GM23338 (cell line): ENCODE measurements at regions not wholly inside any gene's neighbourhood (a gene's known extent, or its start where the extent isn't known, plus 50 kb on each side); places are given as distances from the start of the nearest gene placed in this dataset.

Experiments used
- EZH2 ChIP-seq: fragments of 200-600 bp; sonication (generic); IDR thresholded peaks from one replicate; pipeline ENCODE4 v1.8.0; 2017; ENCODE audit warnings: antibody characterized with exemption, mild to moderate bottlenecking, low read depth; ENCODE audit not compliant: unreplicated experiment
- EZH2phosphoT487 ChIP-seq: fragments of 200-600 bp; sonication (generic); IDR thresholded peaks from one replicate; pipeline ENCODE4 v1.8.1; 2018; ENCODE audit warnings: antibody characterized with exemption; ENCODE audit not compliant: unreplicated experiment
- JUNB ChIP-seq: IDR thresholded peaks from one replicate; pipeline ENCODE4 v1.6.1; 2016; ENCODE audit warnings: antibody characterized with exemption; ENCODE audit not compliant: unreplicated experiment
- NANOG ChIP-seq: IDR thresholded peaks from 2 replicates; pipeline ENCODE4 v1.6.1; 2016; ENCODE audit warnings: antibody characterized with exemption, borderline replicate concordance
- POLR2AphosphoS5 ChIP-seq: IDR thresholded peaks from 2 replicates; pipeline ENCODE4 v1.6.1; 2016; ENCODE audit warnings: antibody characterized with exemption, low read depth
- STAT1 ChIP-seq: IDR thresholded peaks from one replicate; pipeline ENCODE4 v1.6.1; 2016; ENCODE audit warnings: antibody characterized with exemption; ENCODE audit not compliant: unreplicated experiment
- ZNF114 ChIP-seq: fragments of 250-450 bp; sonication (Bioruptor Pico); IDR thresholded peaks from 2 replicates; pipeline ENCODE4 v1.5.0; 2020; ENCODE audit warnings: mild to moderate bottlenecking, moderate library complexity
- ZNF331 ChIP-seq: fragments of 250-450 bp; sonication (Bioruptor Pico); IDR thresholded peaks from 2 replicates; pipeline ENCODE4 v1.5.0; 2020; ENCODE audit warnings: low read depth, mild to moderate bottlenecking, moderate library complexity
- TF ChIP-seq, protein P1 (sequence below), 2 experiments: fragments of 200-600 bp in 1 of 2; sonication (generic) in 1 of 2; conservative IDR thresholded peaks; 2 replicates each; pipeline versions ENCODE4 v1.5.1 to v1.6.1; 2016 to 2017; ENCODE audit warnings: antibody characterized with exemption in 2 of 2, low read depth in 2 of 2, mild to moderate bottlenecking in 2 of 2, moderate library complexity in 1 of 2
- TF ChIP-seq, protein P2 (sequence below): IDR thresholded peaks from one replicate; pipeline ENCODE4 v1.6.1; 2018; ENCODE audit warnings: antibody characterized with exemption; ENCODE audit not compliant: unreplicated experiment

DNA sequence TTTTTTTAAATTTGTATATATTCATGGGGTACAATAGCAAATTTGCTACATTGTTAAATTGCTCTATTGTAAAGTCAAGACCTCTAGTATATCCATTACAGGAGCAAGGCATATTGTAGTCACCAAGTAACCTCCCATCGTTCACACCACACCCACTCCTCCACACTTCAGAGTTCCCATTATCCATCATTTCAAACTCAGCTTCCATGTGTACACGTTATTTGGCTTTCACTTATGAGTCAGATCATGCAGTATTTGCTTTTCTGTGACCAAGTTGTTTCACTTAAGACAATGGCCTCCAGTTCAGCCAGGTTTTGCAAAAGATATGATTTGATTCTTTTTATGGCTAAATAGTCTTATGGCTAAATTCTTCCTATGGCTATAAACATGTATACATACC is 2614.2 kb downstream of the PCDH7 start:
- TF ChIP-seq, protein P1, sequence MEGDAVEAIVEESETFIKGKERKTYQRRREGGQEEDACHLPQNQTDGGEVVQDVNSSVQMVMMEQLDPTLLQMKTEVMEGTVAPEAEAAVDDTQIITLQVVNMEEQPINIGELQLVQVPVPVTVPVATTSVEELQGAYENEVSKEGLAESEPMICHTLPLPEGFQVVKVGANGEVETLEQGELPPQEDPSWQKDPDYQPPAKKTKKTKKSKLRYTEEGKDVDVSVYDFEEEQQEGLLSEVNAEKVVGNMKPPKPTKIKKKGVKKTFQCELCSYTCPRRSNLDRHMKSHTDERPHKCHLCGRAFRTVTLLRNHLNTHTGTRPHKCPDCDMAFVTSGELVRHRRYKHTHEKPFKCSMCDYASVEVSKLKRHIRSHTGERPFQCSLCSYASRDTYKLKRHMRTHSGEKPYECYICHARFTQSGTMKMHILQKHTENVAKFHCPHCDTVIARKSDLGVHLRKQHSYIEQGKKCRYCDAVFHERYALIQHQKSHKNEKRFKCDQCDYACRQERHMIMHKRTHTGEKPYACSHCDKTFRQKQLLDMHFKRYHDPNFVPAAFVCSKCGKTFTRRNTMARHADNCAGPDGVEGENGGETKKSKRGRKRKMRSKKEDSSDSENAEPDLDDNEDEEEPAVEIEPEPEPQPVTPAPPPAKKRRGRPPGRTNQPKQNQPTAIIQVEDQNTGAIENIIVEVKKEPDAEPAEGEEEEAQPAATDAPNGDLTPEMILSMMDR (conservative IDR thresholded peaks at IDR 0.05; ENCODE audit: low read depth in 2 of 2), result no peak
- TF ChIP-seq EZH2phosphoT487 (no peak), NANOG (no peak), POLR2AphosphoS5 (no peak), STAT1 (no peak), EZH2 (no peak), JUNB (no peak), ZNF114 (CRISPR knock-in tag) (no peak), ZNF331 (CRISPR knock-in tag) (no peak)
- TF ChIP-seq, protein P2, sequence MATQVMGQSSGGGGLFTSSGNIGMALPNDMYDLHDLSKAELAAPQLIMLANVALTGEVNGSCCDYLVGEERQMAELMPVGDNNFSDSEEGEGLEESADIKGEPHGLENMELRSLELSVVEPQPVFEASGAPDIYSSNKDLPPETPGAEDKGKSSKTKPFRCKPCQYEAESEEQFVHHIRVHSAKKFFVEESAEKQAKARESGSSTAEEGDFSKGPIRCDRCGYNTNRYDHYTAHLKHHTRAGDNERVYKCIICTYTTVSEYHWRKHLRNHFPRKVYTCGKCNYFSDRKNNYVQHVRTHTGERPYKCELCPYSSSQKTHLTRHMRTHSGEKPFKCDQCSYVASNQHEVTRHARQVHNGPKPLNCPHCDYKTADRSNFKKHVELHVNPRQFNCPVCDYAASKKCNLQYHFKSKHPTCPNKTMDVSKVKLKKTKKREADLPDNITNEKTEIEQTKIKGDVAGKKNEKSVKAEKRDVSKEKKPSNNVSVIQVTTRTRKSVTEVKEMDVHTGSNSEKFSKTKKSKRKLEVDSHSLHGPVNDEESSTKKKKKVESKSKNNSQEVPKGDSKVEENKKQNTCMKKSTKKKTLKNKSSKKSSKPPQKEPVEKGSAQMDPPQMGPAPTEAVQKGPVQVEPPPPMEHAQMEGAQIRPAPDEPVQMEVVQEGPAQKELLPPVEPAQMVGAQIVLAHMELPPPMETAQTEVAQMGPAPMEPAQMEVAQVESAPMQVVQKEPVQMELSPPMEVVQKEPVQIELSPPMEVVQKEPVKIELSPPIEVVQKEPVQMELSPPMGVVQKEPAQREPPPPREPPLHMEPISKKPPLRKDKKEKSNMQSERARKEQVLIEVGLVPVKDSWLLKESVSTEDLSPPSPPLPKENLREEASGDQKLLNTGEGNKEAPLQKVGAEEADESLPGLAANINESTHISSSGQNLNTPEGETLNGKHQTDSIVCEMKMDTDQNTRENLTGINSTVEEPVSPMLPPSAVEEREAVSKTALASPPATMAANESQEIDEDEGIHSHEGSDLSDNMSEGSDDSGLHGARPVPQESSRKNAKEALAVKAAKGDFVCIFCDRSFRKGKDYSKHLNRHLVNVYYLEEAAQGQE, result no peak
